GM23338 (cell line): ENCODE measurements at regions not wholly inside any gene's neighbourhood (a gene's known extent, or its start where the extent isn't known, plus 50 kb on each side); places are given as distances from the start of the nearest gene placed in this dataset.

Source experiments
- ATAC-seq: fragments of 200-7000 bp; cut with Tn5 transposase; 3 replicates; pipeline ENCODE4 v1.9.1; 2020
- DNase-seq: peaks from one replicate; pipeline ENCODE4 v3.0.0-alpha.2; 2015; ENCODE audit warnings: low spot score
- H2AFZ ChIP-seq: fragments of 200-600 bp; sonication (generic); 2 replicates; pipeline ENCODE4 v1.8.0; 2016; ENCODE audit warnings: antibody characterized with exemption, mild to moderate bottlenecking, moderate library complexity
- H3F3A ChIP-seq: fragments of 200-600 bp; sonication (generic); replicated peaks from 2 replicates; pipeline ENCODE4 v1.8.0; 2017; ENCODE audit warnings: antibody characterized with exemption, mixed run types, low read depth
- H3K27ac ChIP-seq: fragments of 200-600 bp; sonication (generic); 2 replicates; pipeline ENCODE4 v1.6.1; 2016; ENCODE audit warnings: low read depth
- H3K27me3 ChIP-seq: fragments of 200-600 bp; sonication (generic); 2 replicates; pipeline ENCODE4 v1.8.0; 2016; ENCODE audit warnings: mild to moderate bottlenecking, mixed run types, moderate library complexity; ENCODE audit not compliant: insufficient read depth
- H3K36me3 ChIP-seq: fragments of 200-600 bp; sonication (generic); 2 replicates; pipeline ENCODE4 v1.8.0; 2016; ENCODE audit warnings: mild to moderate bottlenecking; ENCODE audit not compliant: insufficient read depth
- H3K4me1 ChIP-seq: fragments of 200-600 bp; sonication (generic); 2 replicates; pipeline ENCODE4 v1.8.0; 2016; ENCODE audit warnings: mild to moderate bottlenecking, moderate library complexity; ENCODE audit not compliant: insufficient read depth
- H3K4me2 ChIP-seq: fragments of 200-600 bp; sonication (generic); 2 replicates; pipeline ENCODE4 v1.7.1; 2017; ENCODE audit warnings: mixed run types
- H3K4me3 ChIP-seq: fragments of 200-600 bp; sonication (generic); 2 replicates; pipeline ENCODE4 v1.6.1; 2016; ENCODE audit warnings: mixed run types
- H3K79me2 ChIP-seq: fragments of 200-600 bp; sonication (generic); replicated peaks from 2 replicates; pipeline ENCODE4 v1.8.0; 2017; ENCODE audit warnings: mild to moderate bottlenecking; ENCODE audit not compliant: insufficient read depth
- H3K9me2 ChIP-seq: fragments of 200-600 bp; sonication (generic); 2 replicates; pipeline ENCODE4 v1.8.0; 2017; ENCODE audit not compliant: insufficient read depth
- H4K20me1 ChIP-seq: fragments of 200-600 bp; sonication (generic); replicated peaks from 2 replicates; pipeline ENCODE4 v1.8.0; 2017; ENCODE audit warnings: mild to moderate bottlenecking; ENCODE audit not compliant: insufficient read depth
- H3K27ac Mint-ChIP-seq: 2 replicates; pipeline ENCODE4 v1.8.0; 2020; ENCODE audit warnings: inconsistent platforms, mild to moderate bottlenecking, moderate library complexity, mixed read lengths
- H3K27me3 Mint-ChIP-seq: 3 replicates; pipeline ENCODE4 v1.8.0; 2022; ENCODE audit warnings: low read depth, mild to moderate bottlenecking, moderate library complexity, mixed read lengths, inconsistent platforms; ENCODE audit not compliant: insufficient read depth, poor library complexity
- H3K36me3 Mint-ChIP-seq: 3 replicates; pipeline ENCODE4 v1.8.0; 2021; ENCODE audit warnings: low read depth, mild to moderate bottlenecking, inconsistent platforms, moderate library complexity, mixed read lengths
- H3K4me1 Mint-ChIP-seq: 3 replicates; pipeline ENCODE4 v1.8.0; 2020; ENCODE audit warnings: mild to moderate bottlenecking, inconsistent platforms, mixed read lengths
- H3K4me3 Mint-ChIP-seq: 3 replicates; pipeline ENCODE4 v1.8.0; 2021; ENCODE audit warnings: moderate library complexity, mild to moderate bottlenecking, inconsistent platforms, mixed read lengths
- H3K9me3 Mint-ChIP-seq: 3 replicates; pipeline ENCODE4 v1.8.0; 2020; ENCODE audit warnings: moderate library complexity, mild to moderate bottlenecking, inconsistent platforms, mixed read lengths
- CREB1 ChIP-seq: fragments of 250-450 bp; sonication (Bioruptor Pico); IDR thresholded peaks from 2 replicates; pipeline ENCODE4 v1.5.0; 2020; ENCODE audit warnings: low read depth, mild to moderate bottlenecking, moderate library complexity
- CTCF ChIP-seq, 2 experiments: fragments of 200-600 bp in 1 of 2; sonication (generic) in 1 of 2; conservative IDR thresholded peaks; 2 replicates each; pipeline versions ENCODE4 v1.5.1 to v1.6.1; 2016 to 2017; ENCODE audit warnings: antibody characterized with exemption in 2 of 2, low read depth in 2 of 2, mild to moderate bottlenecking in 2 of 2, moderate library complexity in 1 of 2
- ETS1 ChIP-seq: IDR thresholded peaks from 2 replicates; pipeline ENCODE4 v1.6.1; 2016; ENCODE audit warnings: antibody characterized with exemption
- EZH2 ChIP-seq: fragments of 200-600 bp; sonication (generic); IDR thresholded peaks from one replicate; pipeline ENCODE4 v1.8.0; 2017; ENCODE audit warnings: antibody characterized with exemption, mild to moderate bottlenecking, low read depth; ENCODE audit not compliant: unreplicated experiment
- EZH2phosphoT487 ChIP-seq: fragments of 200-600 bp; sonication (generic); IDR thresholded peaks from one replicate; pipeline ENCODE4 v1.8.1; 2018; ENCODE audit warnings: antibody characterized with exemption; ENCODE audit not compliant: unreplicated experiment
- JUNB ChIP-seq: IDR thresholded peaks from one replicate; pipeline ENCODE4 v1.6.1; 2016; ENCODE audit warnings: antibody characterized with exemption; ENCODE audit not compliant: unreplicated experiment
- NANOG ChIP-seq: IDR thresholded peaks from 2 replicates; pipeline ENCODE4 v1.6.1; 2016; ENCODE audit warnings: antibody characterized with exemption, borderline replicate concordance
- POLR2AphosphoS5 ChIP-seq: IDR thresholded peaks from 2 replicates; pipeline ENCODE4 v1.6.1; 2016; ENCODE audit warnings: antibody characterized with exemption, low read depth
- REST ChIP-seq: IDR thresholded peaks from one replicate; pipeline ENCODE4 v1.6.1; 2018; ENCODE audit warnings: antibody characterized with exemption; ENCODE audit not compliant: unreplicated experiment
- STAT1 ChIP-seq: IDR thresholded peaks from one replicate; pipeline ENCODE4 v1.6.1; 2016; ENCODE audit warnings: antibody characterized with exemption; ENCODE audit not compliant: unreplicated experiment
- ZNF114 ChIP-seq: fragments of 250-450 bp; sonication (Bioruptor Pico); IDR thresholded peaks from 2 replicates; pipeline ENCODE4 v1.5.0; 2020; ENCODE audit warnings: mild to moderate bottlenecking, moderate library complexity
- ZNF331 ChIP-seq: fragments of 250-450 bp; sonication (Bioruptor Pico); IDR thresholded peaks from 2 replicates; pipeline ENCODE4 v1.5.0; 2020; ENCODE audit warnings: low read depth, mild to moderate bottlenecking, moderate library complexity

- Mint-ChIP-seq H3K4me1 (peaks cover 14% of the 10 kb centered on the region; the same call in 2 of the 3 replicates), H3K4me3 (no peak overlapping the region), H3K36me3 (peaks cover 27% of the 10 kb centered on the region), H3K9me3 (peaks cover 47% of the 10 kb centered on the region), H3K27me3 (peaks cover 5% of the 10 kb centered on the region), H3K27ac (no peak overlapping the region)
- no peak for TF ChIP-seq REST
- Histone ChIP-seq H3K79me2 (no peaks in the 10 kb centered on the region), H2AFZ (no peak overlapping the region), H4K20me1 (no peaks in the 10 kb centered on the region), H3K27me3 (no peaks in the 10 kb centered on the region), H3K9me2 (peaks cover 13% of the 10 kb centered on the region; the same call in 1 of the 2 replicates), H3K4me1 (peaks cover 14% of the 10 kb centered on the region), H3K4me3 (no peak overlapping the region), H3K36me3 (no peaks in the 10 kb centered on the region), H3K4me2 (no peak overlapping the region), H3K27ac (no peak overlapping the region), H3F3A (no peaks in the 10 kb centered on the region)
- ATAC-seq (no peak), DNase-seq (no peak)
Measured at GRCh38 chr3:14033023-14033422, 91.6 kb downstream of the CHCHD4 start.

- no peak for DNase-seq
- no peak for ATAC-seq
- Mint-ChIP-seq H3K4me1 (peaks cover 14% of the 10 kb centered on the region; the same call in 2 of the 3 replicates), H3K36me3 (peaks cover 17% of the 10 kb centered on the region), H3K9me3 (peaks cover 44% of the 10 kb centered on the region), H3K4me3 (no peak overlapping the region), H3K27me3 (peaks cover 5% of the 10 kb centered on the region), H3K27ac (no peak overlapping the region)
- no peaks in the 10 kb centered on the region for H3K79me2 ChIP-seq
- no peak for TF ChIP-seq CREB1 (CRISPR knock-in tag)
- no peak for TF ChIP-seq STAT1
- no peak for TF ChIP-seq NANOG
- TF ChIP-seq EZH2phosphoT487: no peak
- no peak for TF ChIP-seq ETS1
- TF ChIP-seq ZNF114: no peak
- TF ChIP-seq JUNB: no peak
- no peak for TF ChIP-seq POLR2AphosphoS5
- TF ChIP-seq CTCF (conservative IDR thresholded peaks at IDR 0.05; ENCODE audit: low read depth in 2 of 2): no peak
- no peak for TF ChIP-seq REST
- no peak for TF ChIP-seq ZNF331 (CRISPR knock-in tag)
- TF ChIP-seq EZH2: no peak
- H3K4me1 ChIP-seq: peaks cover 14% of the 10 kb centered on the region
- no peak overlapping the region for H3K27ac ChIP-seq
- 0 out of 2 replicates have a peak overlapping the region, but pooled peaks have one; percentile 23 for H2AFZ ChIP-seq
- H3K4me2 ChIP-seq: peak overlapping the region; percentile 53; the same call in 1 of the 2 replicates
- H3K36me3 ChIP-seq: peaks cover 8% of the 10 kb centered on the region; the same call in 1 of the 2 replicates
- H3K9me2 ChIP-seq: peaks cover 13% of the 10 kb centered on the region; the same call in 1 of the 2 replicates
- H3K27me3 ChIP-seq: no peaks in the 10 kb centered on the region
- H4K20me1 ChIP-seq: no peaks in the 10 kb centered on the region
- no peaks in the 10 kb centered on the region for H3F3A ChIP-seq
- no peak overlapping the region for H3K4me3 ChIP-seq
Measured at GRCh38 chr3:14031271-14031670, 93.4 kb downstream of the CHCHD4 start.
